ENCODE measurements at regions not wholly inside any gene's neighbourhood (a gene's known extent, or its start where the extent isn't known, plus 50 kb on each side); places are given as distances from the start of the nearest gene placed in this dataset.
"Not testable (repeated sequence)": the region's sequence is repeated elsewhere in the genome, so short reads cannot be mapped to it uniquely, and the experiment has no call there.

DNA sequence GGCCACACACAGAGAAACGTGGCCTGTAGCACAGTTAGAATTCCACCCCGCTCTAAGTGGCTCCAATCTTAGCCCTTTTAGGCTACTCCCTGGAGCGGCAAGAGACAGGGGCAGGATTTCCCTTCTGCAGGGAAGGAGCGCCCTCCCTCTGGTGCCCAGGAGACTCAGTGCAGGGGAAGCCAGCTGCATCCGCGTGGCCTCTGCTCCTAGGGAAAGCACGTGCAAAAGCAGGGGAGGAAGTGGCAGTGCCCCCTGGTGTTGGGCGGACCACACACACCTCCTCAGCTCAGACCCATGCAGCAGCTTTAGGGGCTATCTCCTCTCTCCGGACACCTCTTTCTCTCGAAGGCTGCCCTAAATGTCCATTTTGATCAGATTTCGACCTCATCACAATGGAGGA lies 50.0 kb downstream of the SPRING1 start:
- WGBS, 2 experiments (ENCODE audit: insufficient coverage in 2 of 2), result 67 to 76% methylated on average over 9 of the region's 11 CpGs

DNA sequence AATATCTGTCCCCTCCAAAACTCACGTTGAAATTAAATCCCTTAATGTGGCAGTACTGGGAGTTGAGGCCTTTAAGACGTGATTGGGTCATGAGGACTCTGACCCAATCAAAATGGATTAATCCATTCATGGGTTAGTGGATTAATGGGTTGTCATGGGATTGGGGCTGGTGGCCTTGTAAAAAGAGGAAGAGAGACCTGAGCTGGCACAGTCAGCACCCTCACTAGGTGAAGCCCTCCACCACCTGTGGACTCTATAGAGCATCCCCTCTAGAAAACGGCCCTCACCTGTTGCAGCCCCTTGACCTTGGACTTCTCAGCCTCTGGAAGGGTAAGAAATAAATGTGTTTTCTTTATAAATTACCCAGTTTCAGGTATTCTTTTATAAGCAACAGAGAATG lies 53.0 kb downstream of the SPRING1 start:
- Histone ChIP-seq H3K4me1 (ENCODE audit: control insufficient read depth, insufficient read depth, low read length, poor library complexity, severe bottlenecking) (no peaks in the 10 kb centered on the region), H3K9me3 (ENCODE audit: control insufficient read depth, low read length) (no peaks in the 10 kb centered on the region), H3K27ac (ENCODE audit: low read depth, low read length, severe bottlenecking) (no peak overlapping the region), H3K4me3 (ENCODE audit: extremely low read depth, insufficient read depth, low read length, poor library complexity, severe bottlenecking) (no peak overlapping the region), H3K36me3 (ENCODE audit: control insufficient read depth, insufficient read depth, low read length) (no peaks in the 10 kb centered on the region)
- WGBS, 2 experiments (ENCODE audit: insufficient coverage in 2 of 2), result 100% methylated on average over 1 of the region's 3 CpGs; no CpG with 5 or more reads in 1 of the 2 experiments

More for the DNA sequence above, 50.0 kb downstream of the SPRING1 start:
- Histone ChIP-seq H3K4me3 (ENCODE audit: extremely low read depth, insufficient read depth, low read length, poor library complexity, severe bottlenecking) (no peak overlapping the region), H3K36me3 (ENCODE audit: control insufficient read depth, insufficient read depth, low read length) (no peaks in the 10 kb centered on the region), H3K27ac (ENCODE audit: low read depth, low read length, severe bottlenecking) (no peak overlapping the region), H3K4me1 (ENCODE audit: control insufficient read depth, insufficient read depth, low read length, poor library complexity, severe bottlenecking) (no peaks in the 10 kb centered on the region), H3K9me3 (ENCODE audit: control insufficient read depth, low read length) (no peaks in the 10 kb centered on the region)

- Histone ChIP-seq H3K4me3 (ENCODE audit: extremely low read depth, insufficient read depth, low read length, poor library complexity, severe bottlenecking) (no peak overlapping the region), H3K36me3 (ENCODE audit: control insufficient read depth, insufficient read depth, low read length) (no peaks in the 10 kb centered on the region), H3K4me1 (ENCODE audit: control insufficient read depth, insufficient read depth, low read length, poor library complexity, severe bottlenecking) (no peaks in the 10 kb centered on the region), H3K9me3 (ENCODE audit: control insufficient read depth, low read length) (no peaks in the 10 kb centered on the region), H3K27ac (ENCODE audit: low read depth, low read length, severe bottlenecking) (no peak overlapping the region)
- WGBS, 2 experiments (ENCODE audit: insufficient coverage in 2 of 2), result 100% methylated on average over 1 of the region's 4 CpGs; no CpG with 5 or more reads in 1 of the 2 experiments
These were observed 60.6 kb downstream of the SPRING1 start for GRCh38 chr12:116677202-116677661.

DNA sequence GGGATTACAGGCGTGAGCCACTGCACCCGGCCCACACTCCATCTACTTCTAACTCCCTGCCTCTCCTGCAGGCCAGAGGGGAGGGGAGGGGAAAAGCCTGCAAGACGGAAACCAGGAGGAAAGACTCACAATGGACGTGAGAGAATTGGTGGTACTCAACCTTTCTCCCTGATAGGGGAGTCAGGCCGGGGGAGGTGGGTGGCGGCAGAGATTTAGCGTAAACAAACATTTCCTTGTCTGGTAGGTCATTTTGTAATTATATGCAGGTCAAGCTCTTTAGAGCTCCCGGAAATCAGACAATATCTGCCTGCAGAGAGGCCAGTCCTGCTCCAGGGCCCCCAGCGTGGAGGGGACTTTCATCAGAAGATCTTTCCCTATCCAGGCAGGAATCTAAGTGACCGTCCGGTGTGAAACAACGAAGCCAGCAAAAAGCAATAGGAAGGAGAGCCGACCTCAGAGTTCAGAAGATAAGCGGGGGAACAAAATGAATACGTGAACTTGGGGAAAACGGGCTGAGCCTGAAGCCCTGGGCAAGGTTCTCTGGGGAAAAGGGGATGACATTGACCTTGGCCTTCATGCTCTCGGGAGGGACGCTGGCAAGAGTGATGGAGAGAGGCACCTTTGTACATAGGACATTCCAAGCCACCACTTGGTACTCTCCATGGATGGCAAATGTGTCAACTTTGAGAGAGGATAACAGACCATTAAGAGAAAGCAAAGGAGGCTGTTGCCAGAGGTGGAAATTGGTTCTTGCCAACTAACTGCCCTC lies 62.3 kb downstream of the SPRING1 start:
- no peak overlapping the region for H3K4me3 ChIP-seq (ENCODE audit: extremely low read depth, insufficient read depth, low read length, poor library complexity, severe bottlenecking)
- H3K27ac ChIP-seq (ENCODE audit: low read depth, low read length, severe bottlenecking), result no peak overlapping the region
- H3K4me1 ChIP-seq (ENCODE audit: control insufficient read depth, insufficient read depth, low read length, poor library complexity, severe bottlenecking), result no peaks in the 10 kb centered on the region
- H3K36me3 ChIP-seq (ENCODE audit: control insufficient read depth, insufficient read depth, low read length), result no peaks in the 10 kb centered on the region
- WGBS, 2 experiments (ENCODE audit: insufficient coverage in 2 of 2), result 84% methylated on average over 12 to 17 of the region's 18 CpGs
- H3K9me3 ChIP-seq (ENCODE audit: control insufficient read depth, low read length), result no peaks in the 10 kb centered on the region

GRCh38 chr12:116674643-116675183 lies 63.2 kb downstream of the SPRING1 start:
- H3K36me3 ChIP-seq (ENCODE audit: control insufficient read depth, insufficient read depth, low read length), result no peaks in the 10 kb centered on the region
- H3K9me3 ChIP-seq (ENCODE audit: control insufficient read depth, low read length), result no peaks in the 10 kb centered on the region
- 95 to 100% methylated on average over 2 to 3 of the region's 5 CpGs for WGBS, 2 experiments (ENCODE audit: insufficient coverage in 2 of 2)
- no peak overlapping the region for H3K27ac ChIP-seq (ENCODE audit: low read depth, low read length, severe bottlenecking)
- H3K4me1 ChIP-seq (ENCODE audit: control insufficient read depth, insufficient read depth, low read length, poor library complexity, severe bottlenecking), result no peaks in the 10 kb centered on the region
- no peak overlapping the region for H3K4me3 ChIP-seq (ENCODE audit: extremely low read depth, insufficient read depth, low read length, poor library complexity, severe bottlenecking)

DNA sequence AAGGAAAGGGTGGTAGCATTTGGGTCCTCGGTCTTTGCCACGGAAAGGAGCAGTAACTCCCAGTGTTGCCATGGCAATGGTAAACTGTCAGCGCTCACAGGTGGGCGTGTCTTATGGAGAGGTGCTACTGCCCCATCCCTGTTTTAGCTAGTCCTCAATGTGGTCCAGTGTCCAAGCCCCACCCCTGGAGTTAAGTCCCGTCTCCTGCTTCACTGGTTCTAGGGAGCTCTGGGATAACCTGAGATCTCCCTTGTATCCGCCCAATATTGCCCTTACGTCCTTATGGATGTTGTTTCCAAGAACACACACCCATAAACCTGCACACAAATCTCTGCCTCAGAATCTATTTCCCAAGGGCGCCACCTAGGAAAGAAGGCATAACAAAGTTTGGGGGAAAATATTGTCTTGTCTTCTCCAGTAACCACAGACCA lies 64.2 kb downstream of the SPRING1 start:
- Histone ChIP-seq H3K27ac (ENCODE audit: low read depth, low read length, severe bottlenecking) (no peak overlapping the region), H3K4me3 (ENCODE audit: extremely low read depth, insufficient read depth, low read length, poor library complexity, severe bottlenecking) (no peak overlapping the region), H3K9me3 (ENCODE audit: control insufficient read depth, low read length) (no peaks in the 10 kb centered on the region), H3K4me1 (ENCODE audit: control insufficient read depth, insufficient read depth, low read length, poor library complexity, severe bottlenecking) (no peaks in the 10 kb centered on the region), H3K36me3 (ENCODE audit: control insufficient read depth, insufficient read depth, low read length) (no peaks in the 10 kb centered on the region)
- WGBS, 2 experiments (ENCODE audit: insufficient coverage in 2 of 2), result 74 to 84% methylated on average over 7 to 8 of the region's 8 CpGs

DNA sequence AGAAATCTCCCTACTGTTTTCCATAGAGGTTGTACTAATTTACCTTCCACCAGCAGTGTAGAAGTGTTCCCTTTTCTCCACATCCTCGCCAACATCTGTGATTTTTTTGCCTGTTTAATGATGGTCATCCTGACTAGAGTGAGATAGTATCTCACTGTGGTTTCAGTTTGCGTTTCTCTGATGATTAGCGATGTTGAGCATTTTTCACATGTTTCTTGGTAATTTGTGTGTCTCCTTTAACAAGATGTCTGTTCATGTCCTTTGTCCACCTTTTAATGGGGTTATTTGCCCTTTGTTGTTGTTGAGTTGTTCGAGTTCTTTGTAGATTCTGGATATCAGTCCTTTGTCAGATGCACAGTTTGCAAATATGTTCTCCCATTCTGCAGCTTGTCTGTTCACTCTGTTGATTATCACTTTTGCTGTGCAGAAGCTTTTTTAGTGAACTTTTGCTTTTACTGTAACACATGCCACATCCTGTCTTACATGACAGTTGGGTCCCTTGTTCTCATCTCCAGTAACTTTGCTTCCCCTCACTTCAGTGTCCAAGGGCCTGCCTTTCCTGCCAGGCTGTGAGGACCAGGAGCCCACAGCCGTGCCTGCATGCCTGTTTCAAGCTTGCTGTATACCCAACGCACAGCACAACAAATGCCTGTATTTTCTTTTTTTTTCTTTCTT lies 64.9 kb downstream of the SPRING1 start:
- Histone ChIP-seq H3K27ac (ENCODE audit: low read depth, low read length, severe bottlenecking) (no peak overlapping the region), H3K36me3 (ENCODE audit: control insufficient read depth, insufficient read depth, low read length) (no peaks in the 10 kb centered on the region), H3K9me3 (ENCODE audit: control insufficient read depth, low read length) (no peaks in the 10 kb centered on the region), H3K4me1 (ENCODE audit: control insufficient read depth, insufficient read depth, low read length, poor library complexity, severe bottlenecking) (no peaks in the 10 kb centered on the region), H3K4me3 (ENCODE audit: extremely low read depth, insufficient read depth, low read length, poor library complexity, severe bottlenecking) (no peak overlapping the region)
- 96% methylated on average over 3 to 4 of the region's 6 CpGs for WGBS, 2 experiments (ENCODE audit: insufficient coverage in 2 of 2)

GRCh38 chr12:116672010-116672409 lies 65.9 kb downstream of the SPRING1 start:
- no peaks in the 10 kb centered on the region for H3K9me3 ChIP-seq (ENCODE audit: control insufficient read depth, low read length)
- no peak overlapping the region for H3K27ac ChIP-seq (ENCODE audit: low read depth, low read length, severe bottlenecking)
- WGBS, 2 experiments (ENCODE audit: insufficient coverage in 2 of 2), result 84 to 86% methylated on average over 5 to 6 of the region's 7 CpGs
- no peak overlapping the region for H3K4me3 ChIP-seq (ENCODE audit: extremely low read depth, insufficient read depth, low read length, poor library complexity, severe bottlenecking)
- H3K4me1 ChIP-seq (ENCODE audit: control insufficient read depth, insufficient read depth, low read length, poor library complexity, severe bottlenecking), result no peaks in the 10 kb centered on the region
- no peaks in the 10 kb centered on the region for H3K36me3 ChIP-seq (ENCODE audit: control insufficient read depth, insufficient read depth, low read length)

DNA sequence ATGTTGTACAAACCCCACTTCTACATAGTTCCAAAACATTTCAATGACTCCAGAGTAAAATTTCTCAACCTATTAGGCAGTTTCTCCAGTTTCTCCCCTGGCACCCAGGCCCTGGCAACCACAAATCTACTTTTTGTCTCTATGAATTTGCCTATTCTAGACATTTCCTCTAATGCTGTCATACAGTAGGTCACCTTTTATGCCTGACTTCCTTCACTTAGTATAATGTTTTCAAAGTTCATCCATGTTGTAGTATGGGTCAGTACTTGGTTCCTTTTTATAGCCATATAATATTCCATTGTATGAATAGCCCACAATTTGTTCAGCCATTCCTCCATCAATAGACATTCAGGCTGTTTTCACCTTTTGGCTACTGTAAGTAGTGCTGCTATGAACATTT lies 67.0 kb downstream of the SPRING1 start:
- H3K9me3 ChIP-seq (ENCODE audit: control insufficient read depth, low read length), result no peaks in the 10 kb centered on the region
- no peak overlapping the region for H3K4me3 ChIP-seq (ENCODE audit: extremely low read depth, insufficient read depth, low read length, poor library complexity, severe bottlenecking)
- H3K36me3 ChIP-seq (ENCODE audit: control insufficient read depth, insufficient read depth, low read length), result no peaks in the 10 kb centered on the region
- H3K4me1 ChIP-seq (ENCODE audit: control insufficient read depth, insufficient read depth, low read length, poor library complexity, severe bottlenecking), result no peaks in the 10 kb centered on the region
- H3K27ac ChIP-seq (ENCODE audit: low read depth, low read length, severe bottlenecking), result no peak overlapping the region

GRCh38 chr12:116667752-116668151 lies 70.1 kb downstream of the SPRING1 start:
- Histone ChIP-seq H3K4me1 (ENCODE audit: control insufficient read depth, insufficient read depth, low read length, poor library complexity, severe bottlenecking) (peaks cover 2% of the 10 kb centered on the region), H3K4me3 (ENCODE audit: extremely low read depth, insufficient read depth, low read length, poor library complexity, severe bottlenecking) (no peak overlapping the region), H3K27ac (ENCODE audit: low read depth, low read length, severe bottlenecking) (no peak overlapping the region), H3K9me3 (ENCODE audit: control insufficient read depth, low read length) (no peaks in the 10 kb centered on the region), H3K36me3 (ENCODE audit: control insufficient read depth, insufficient read depth, low read length) (no peaks in the 10 kb centered on the region)
- WGBS, 2 experiments (ENCODE audit: insufficient coverage in 2 of 2), result 94 to 96% methylated on average over 5 to 7 of the region's 10 CpGs

DNA sequence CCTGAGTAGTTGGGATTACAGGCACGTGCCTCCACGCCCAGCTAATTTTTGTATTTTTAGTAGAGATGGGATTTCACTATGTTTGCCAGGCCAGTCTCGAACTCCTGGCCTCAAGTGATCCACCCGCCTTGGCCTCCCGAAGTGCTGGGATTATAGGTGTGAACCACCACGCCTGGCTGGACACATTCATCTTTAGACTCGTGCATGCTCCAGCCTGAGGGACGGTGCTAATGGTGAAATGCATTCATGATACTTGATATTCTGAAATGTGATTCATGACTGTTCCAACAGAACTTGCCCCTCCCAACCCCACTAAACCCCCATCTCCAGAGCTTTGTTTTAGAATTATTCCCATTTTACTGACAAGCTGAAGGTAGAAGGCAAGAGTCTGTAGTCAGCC lies 71.0 kb downstream of the SPRING1 start:
- H3K27ac ChIP-seq (ENCODE audit: low read depth, low read length, severe bottlenecking); H3K4me3 ChIP-seq (ENCODE audit: extremely low read depth, insufficient read depth, low read length, poor library complexity, severe bottlenecking); H3K36me3 ChIP-seq (ENCODE audit: control insufficient read depth, insufficient read depth, low read length); H3K4me1 ChIP-seq (ENCODE audit: control insufficient read depth, insufficient read depth, low read length, poor library complexity, severe bottlenecking); H3K9me3 ChIP-seq (ENCODE audit: control insufficient read depth, low read length): not testable (repeated sequence)
- 88 to 90% methylated on average over 2 to 6 of the region's 8 CpGs for WGBS, 2 experiments (ENCODE audit: insufficient coverage in 2 of 2)

Data from mesodermal cell (in vitro differentiated cells).